K562 (cell line): ENCODE measurements at regions not wholly inside any gene's neighbourhood (a gene's known extent, or its start where the extent isn't known, plus 50 kb on each side); places are given as distances from the start of the nearest gene placed in this dataset.

Experiments
- ATAC-seq: fragments of 200-7000 bp; cut with Tn5 transposase; 3 replicates; pipeline ENCODE4 v1.9.1; 2020; ENCODE audit warnings: moderate library complexity
- BruUV-seq: library from RNA; stranded (reverse); fragments of 400-500 nt; replicated peaks from 2 replicates; lab custom pipeline; 2021; lab: Mats Ljungman, UMichigan
- CTCF ChIA-PET: fragments of 300-600 bp; formaldehyde crosslinking; extraction: SDS; loops from one replicate; lab custom pipeline; 2021; ENCODE audit warnings: low intra/inter-chr PET ratio; lab: Yijun Ruan, JAX
- POLR2A ChIA-PET: fragments of 300-600, 350-650 bp; sonication (Branson Sonifier 250); formaldehyde crosslinking; extraction: SDS; loops from one replicate; lab custom pipeline; 2021; ENCODE audit warnings: antibody characterized with exemption, inconsistent platforms; lab: Yijun Ruan, JAX
- DNase-seq, 4 experiments: peaks; one replicate each; pipeline versions ENCODE4 v3.0.0 to v3.0.0-alpha.2; 2011 to 2018; ENCODE audit warnings: low spot score in 3 of 4, mixed read lengths in 3 of 4; ENCODE audit errors: extremely low read depth in 1 of 4
- FAIRE-seq: peaks from 2 replicates; lab custom pipeline; 2011; peaks lifted over from hg19 to GRCh38; lab: Jason Lieb, UNC
- H2AFZ ChIP-seq: 2 replicates; pipeline ENCODE4 v1.6.0; 2011; ENCODE audit warnings: low read depth, low read length, control low read depth, inconsistent platforms
- H3K27ac ChIP-seq: fragments of 200-600 bp; 3 replicates; pipeline ENCODE4 v1.8.0; 2011; ENCODE audit warnings: low read depth, mild to moderate bottlenecking, control low read depth, inconsistent platforms, low read length, moderate library complexity, mixed read lengths; ENCODE audit errors: extremely low read depth
- H3K27me3 ChIP-seq, 2 experiments: fragments of 300-600 bp in 1 of 2; 2 replicates in 1 of 2; 3 replicates in 1 of 2; pipeline versions ENCODE4 v1.6.0 to v1.8.0; 2011; ENCODE audit warnings: inconsistent platforms in 2 of 2, low read length in 2 of 2, mild to moderate bottlenecking in 1 of 2, mixed read lengths in 1 of 2, moderate library complexity in 1 of 2; ENCODE audit not compliant: control insufficient read depth in 2 of 2, insufficient read depth in 2 of 2
- H3K36me3 ChIP-seq: fragments of 300-600 bp; 3 replicates; pipeline ENCODE4 v1.8.0; 2011; ENCODE audit warnings: mild to moderate bottlenecking, low read length, inconsistent platforms; ENCODE audit not compliant: control insufficient read depth, insufficient read depth
- H3K4me1 ChIP-seq, 2 experiments: fragments of 200-600 bp in 1 of 2; replicated peaks in 1 of 2; 2 replicates in 1 of 2; 3 replicates in 1 of 2; pipeline versions ENCODE4 v1.5.1 to v1.8.0; 2011; ENCODE audit warnings: inconsistent platforms in 2 of 2, low read length in 2 of 2, mild to moderate bottlenecking in 1 of 2, mixed read lengths in 1 of 2, moderate library complexity in 1 of 2; ENCODE audit not compliant: control insufficient read depth in 2 of 2, insufficient read depth in 2 of 2
- H3K4me2 ChIP-seq: 2 replicates; pipeline ENCODE4 v1.6.1; 2011; ENCODE audit warnings: low read length, control low read depth, inconsistent platforms, mixed read lengths; ENCODE audit not compliant: insufficient read depth
- H3K4me3 ChIP-seq: fragments of 200-600 bp; sonication (generic), shearing (Covaris generic); 2 replicates; pipeline ENCODE4 v1.5.1; 2016; ENCODE audit warnings: control low read depth, inconsistent platforms
- H3K79me2 ChIP-seq: fragments of 200-600 bp; 3 replicates; pipeline ENCODE4 v1.8.0; 2011; ENCODE audit warnings: low read length, inconsistent platforms; ENCODE audit not compliant: control insufficient read depth, insufficient read depth
- H3K9ac ChIP-seq, 2 experiments: 2 replicates each; pipeline versions ENCODE4 v1.6.0 to v1.6.1; 2011; ENCODE audit warnings: low read depth in 2 of 2, low read length in 2 of 2, control low read depth in 1 of 2, inconsistent platforms in 1 of 2, mild to moderate bottlenecking in 1 of 2, mixed read lengths in 1 of 2; ENCODE audit not compliant: insufficient read depth in 1 of 2
- H3K9me1 ChIP-seq: one replicate; pipeline ENCODE4 v1.6.0; 2011; ENCODE audit warnings: inconsistent platforms, mild to moderate bottlenecking, low read length, moderate library complexity; ENCODE audit not compliant: control insufficient read depth, insufficient read depth
- H3K9me3 ChIP-seq: replicated peaks from 2 replicates; pipeline ENCODE4 v1.5.1; 2011; ENCODE audit warnings: low read depth, low read length, inconsistent platforms; ENCODE audit not compliant: control insufficient read depth, insufficient read depth
- H4K20me1 ChIP-seq: replicated peaks from 2 replicates; pipeline ENCODE4 v1.6.1; 2011; ENCODE audit warnings: low read length, inconsistent platforms, mixed read lengths; ENCODE audit not compliant: control insufficient read depth, insufficient read depth
- KLF1 ChIP-seq: fragments of 450-650 bp; IDR thresholded peaks from 2 replicates; pipeline ENCODE4 v1.6.1; 2016; ENCODE audit warnings: missing genetic modification characterization, missing compliant biosample characterization
- MBD2 ChIP-seq: sonication (generic); IDR thresholded peaks from 2 replicates; pipeline ENCODE4 v1.6.1; 2016; ENCODE audit warnings: low read depth, borderline replicate concordance
- RREB1 ChIP-seq: fragments of 250-450 bp; sonication (Bioruptor Pico); IDR thresholded peaks from 2 replicates; pipeline ENCODE4 v1.4.0; 2020
- TEAD4 ChIP-seq, 2 experiments: sonication (generic) in 1 of 2; formaldehyde crosslinking in 1 of 2; IDR thresholded peaks; 2 replicates each; pipeline versions ENCODE4 v1.6.1 to v1.8.0; 2012 to 2022; ENCODE audit warnings: borderline replicate concordance in 1 of 2, inconsistent platforms in 1 of 2, low read length in 1 of 2, mild to moderate bottlenecking in 1 of 2, missing genetic modification reagents in 1 of 2
- ZFP36 ChIP-seq: fragments of 150-350 bp; IDR thresholded peaks from 2 replicates; pipeline ENCODE4 v1.6.1; 2018; ENCODE audit warnings: low read length, low read depth; ENCODE audit not compliant: partially characterized antibody
- ZNF253 ChIP-seq: fragments of 250-450 bp; sonication (Bioruptor Pico); conservative IDR thresholded peaks from 2 replicates; pipeline ENCODE4 v1.6.1; 2021; ENCODE audit warnings: mild to moderate bottlenecking
- WGBS: fragments of 100-300 bp; shearing (Covaris generic); methylation state at CpG from one replicate; pipeline ENCODE4 v1.1.6; 2016; ENCODE audit warnings: low coverage, mixed read lengths; ENCODE audit not compliant: insufficient coverage; ENCODE audit errors: missing lambda C conversion rate; 5-methylcytosine and 5-hydroxymethylcytosine counted together
- in situ Hi-C: fragments of 300-500 bp; cut with MboI; formaldehyde crosslinking; loops from 4 replicates; pipeline ENCODE4 v1.15.0; 2018; ENCODE audit warnings: inconsistent platforms, mixed read lengths
- intact Hi-C: fragments of 100-400 bp; cut with micrococcal nuclease; formaldehyde crosslinking; loops from 2 replicates; pipeline ENCODE4 v1.14.2; 2022
- TF ChIP-seq, protein P1 (sequence below): fragments of 450-650 bp; IDR thresholded peaks from 2 replicates; pipeline ENCODE4 v1.6.1; 2016; ENCODE audit warnings: missing biosample characterization, missing genetic modification characterization
- TF ChIP-seq, protein P2 (sequence below): fragments of 450-650 bp; IDR thresholded peaks from 2 replicates; pipeline ENCODE4 v1.7.1; 2018; ENCODE audit warnings: mild to moderate bottlenecking, low read depth; ENCODE audit not compliant: partially characterized antibody

DNA sequence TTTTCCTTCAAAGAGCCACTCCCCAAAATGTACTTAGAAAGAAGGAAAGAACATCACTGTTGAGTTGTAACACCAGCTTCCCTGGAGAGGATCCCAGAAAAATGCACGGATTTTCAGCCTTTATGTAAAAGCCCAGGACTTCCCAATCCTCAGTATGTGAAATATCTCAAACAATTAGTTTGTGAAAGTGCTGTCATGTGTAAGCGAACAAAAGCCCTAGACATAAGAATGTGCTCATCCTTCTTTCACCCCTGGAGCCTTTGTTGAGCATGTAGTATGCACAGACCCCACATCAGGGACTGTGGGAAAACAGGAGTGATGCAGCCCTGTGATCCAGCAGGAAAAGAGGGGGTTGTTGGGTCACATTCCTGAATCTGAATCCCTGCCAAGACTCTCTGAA is 441.4 kb upstream of the ZNF507 start:
- POLR2A ChIA-PET, result no interaction called here
- 0% methylated on average over 2 of the region's 2 CpGs for WGBS

More for the DNA sequence above, 441.4 kb upstream of the ZNF507 start:
- ATAC-seq (no peak), DNase-seq (no peak), FAIRE-seq (no peak)
- no peaks in the 10 kb centered on the region for H3K79me2 ChIP-seq
- no peaks in the 10 kb centered on the region for H4K20me1 ChIP-seq
- no peaks in the 10 kb centered on the region; a peak in 1 of 5 replicates for H3K27me3 ChIP-seq
- H3K36me3 ChIP-seq, result no peaks in the 10 kb centered on the region
- in situ Hi-C loops (no loop called here), intact Hi-C loops (no loop called here)
- TF ChIP-seq ZFP36, result no peak
- TF ChIP-seq, protein P1, sequence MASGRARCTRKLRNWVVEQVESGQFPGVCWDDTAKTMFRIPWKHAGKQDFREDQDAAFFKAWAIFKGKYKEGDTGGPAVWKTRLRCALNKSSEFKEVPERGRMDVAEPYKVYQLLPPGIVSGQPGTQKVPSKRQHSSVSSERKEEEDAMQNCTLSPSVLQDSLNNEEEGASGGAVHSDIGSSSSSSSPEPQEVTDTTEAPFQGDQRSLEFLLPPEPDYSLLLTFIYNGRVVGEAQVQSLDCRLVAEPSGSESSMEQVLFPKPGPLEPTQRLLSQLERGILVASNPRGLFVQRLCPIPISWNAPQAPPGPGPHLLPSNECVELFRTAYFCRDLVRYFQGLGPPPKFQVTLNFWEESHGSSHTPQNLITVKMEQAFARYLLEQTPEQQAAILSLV (tag), result no peak
- no peak for TF ChIP-seq MBD2
- TF ChIP-seq TEAD4 (IDR thresholded peaks at IDR 0.05; ENCODE audit: low read length), result no peak
- TF ChIP-seq TEAD4 (CRISPR knock-in tag; IDR thresholded peaks at IDR 0.05; ENCODE audit: borderline replicate concordance), result no peak
- no peak for TF ChIP-seq RREB1 (CRISPR knock-in tag)
- TF ChIP-seq ZNF253, result no peak
- TF ChIP-seq KLF1, result no peak
- TF ChIP-seq, protein P2, sequence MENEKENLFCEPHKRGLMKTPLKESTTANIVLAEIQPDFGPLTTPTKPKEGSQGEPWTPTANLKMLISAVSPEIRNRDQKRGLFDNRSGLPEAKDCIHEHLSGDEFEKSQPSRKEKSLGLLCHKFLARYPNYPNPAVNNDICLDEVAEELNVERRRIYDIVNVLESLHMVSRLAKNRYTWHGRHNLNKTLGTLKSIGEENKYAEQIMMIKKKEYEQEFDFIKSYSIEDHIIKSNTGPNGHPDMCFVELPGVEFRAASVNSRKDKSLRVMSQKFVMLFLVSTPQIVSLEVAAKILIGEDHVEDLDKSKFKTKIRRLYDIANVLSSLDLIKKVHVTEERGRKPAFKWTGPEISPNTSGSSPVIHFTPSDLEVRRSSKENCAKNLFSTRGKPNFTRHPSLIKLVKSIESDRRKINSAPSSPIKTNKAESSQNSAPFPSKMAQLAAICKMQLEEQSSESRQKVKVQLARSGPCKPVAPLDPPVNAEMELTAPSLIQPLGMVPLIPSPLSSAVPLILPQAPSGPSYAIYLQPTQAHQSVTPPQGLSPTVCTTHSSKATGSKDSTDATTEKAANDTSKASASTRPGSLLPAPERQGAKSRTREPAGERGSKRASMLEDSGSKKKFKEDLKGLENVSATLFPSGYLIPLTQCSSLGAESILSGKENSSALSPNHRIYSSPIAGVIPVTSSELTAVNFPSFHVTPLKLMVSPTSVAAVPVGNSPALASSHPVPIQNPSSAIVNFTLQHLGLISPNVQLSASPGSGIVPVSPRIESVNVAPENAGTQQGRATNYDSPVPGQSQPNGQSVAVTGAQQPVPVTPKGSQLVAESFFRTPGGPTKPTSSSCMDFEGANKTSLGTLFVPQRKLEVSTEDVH, result no peak
- no peaks in the 10 kb centered on the region for H3K9me1 ChIP-seq
- H3K4me1 ChIP-seq, result no peaks in the 10 kb centered on the region
- H2AFZ ChIP-seq, result no peak overlapping the region
- H3K4me3 ChIP-seq, result no peak overlapping the region
- CTCF ChIA-PET, result no interaction called here
- no peak overlapping the region for H3K4me2 ChIP-seq
- H3K9me3 ChIP-seq, result no peaks in the 10 kb centered on the region
- no TSS peak for BruUV-seq
- H3K27ac ChIP-seq, result no peak overlapping the region
- no peak overlapping the region for H3K9ac ChIP-seq
